ENCODE measurements at regions not wholly inside any gene's neighbourhood (a gene's known extent, or its start where the extent isn't known, plus 50 kb on each side); places are given as distances from the start of the nearest gene placed in this dataset.

DNA sequence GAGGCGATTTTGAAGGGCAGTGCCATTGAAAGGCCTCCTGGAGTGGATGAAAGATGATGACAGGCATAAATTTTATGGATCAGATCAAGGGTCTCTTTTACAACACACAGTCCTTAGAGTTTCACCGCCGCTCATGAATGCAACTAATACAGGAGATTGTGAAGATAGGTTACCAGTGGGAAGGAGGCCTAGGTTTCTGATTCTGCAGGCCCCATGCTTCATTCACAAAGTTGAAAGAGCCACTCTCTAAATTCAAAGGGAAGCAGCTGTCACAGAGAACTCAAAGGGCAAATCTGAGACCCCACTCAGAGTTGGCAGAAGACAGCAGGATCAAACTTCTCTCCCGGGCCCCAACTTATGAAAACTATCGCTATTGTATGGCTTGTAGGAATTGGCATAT lies 137.6 kb downstream of the MAP3K7 start:
- TF ChIP-seq, protein P1, sequence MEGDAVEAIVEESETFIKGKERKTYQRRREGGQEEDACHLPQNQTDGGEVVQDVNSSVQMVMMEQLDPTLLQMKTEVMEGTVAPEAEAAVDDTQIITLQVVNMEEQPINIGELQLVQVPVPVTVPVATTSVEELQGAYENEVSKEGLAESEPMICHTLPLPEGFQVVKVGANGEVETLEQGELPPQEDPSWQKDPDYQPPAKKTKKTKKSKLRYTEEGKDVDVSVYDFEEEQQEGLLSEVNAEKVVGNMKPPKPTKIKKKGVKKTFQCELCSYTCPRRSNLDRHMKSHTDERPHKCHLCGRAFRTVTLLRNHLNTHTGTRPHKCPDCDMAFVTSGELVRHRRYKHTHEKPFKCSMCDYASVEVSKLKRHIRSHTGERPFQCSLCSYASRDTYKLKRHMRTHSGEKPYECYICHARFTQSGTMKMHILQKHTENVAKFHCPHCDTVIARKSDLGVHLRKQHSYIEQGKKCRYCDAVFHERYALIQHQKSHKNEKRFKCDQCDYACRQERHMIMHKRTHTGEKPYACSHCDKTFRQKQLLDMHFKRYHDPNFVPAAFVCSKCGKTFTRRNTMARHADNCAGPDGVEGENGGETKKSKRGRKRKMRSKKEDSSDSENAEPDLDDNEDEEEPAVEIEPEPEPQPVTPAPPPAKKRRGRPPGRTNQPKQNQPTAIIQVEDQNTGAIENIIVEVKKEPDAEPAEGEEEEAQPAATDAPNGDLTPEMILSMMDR (IDR thresholded peaks at IDR 0.05), result no peak
- no peak for TF ChIP-seq EZH2 (IDR thresholded peaks at IDR 0.05; ENCODE audit: borderline replicate concordance, insufficient read depth, low read depth, low read length, poor library complexity, severe bottlenecking)

Data from B cell (primary cell).